Activated CD4-positive, alpha-beta memory T cell treated with anti-CD3 and anti-CD28 coated beads for 36 hours (primary cell): ENCODE measurements at regions not wholly inside any gene's neighbourhood (a gene's known extent, or its start where the extent isn't known, plus 50 kb on each side); places are given as distances from the start of the nearest gene placed in this dataset.
"Not testable (repeated sequence)": the region's sequence is repeated elsewhere in the genome, so short reads cannot be mapped to it uniquely, and the experiment has no call there.

Experiments
- CTCF ChIA-PET: fragments of 350-600 bp; sonication (Branson Sonifier 250); formaldehyde crosslinking; loops from one replicate; lab custom pipeline; 2021; ENCODE audit warnings: antibody characterized with exemption, inconsistent platforms; lab: Charles Lee
- POLR2A ChIA-PET: fragments of 350-600 bp; sonication (Branson Sonifier 250); formaldehyde crosslinking; loops from one replicate; lab custom pipeline; 2021; ENCODE audit warnings: antibody characterized with exemption; lab: Charles Lee
- DNase-seq: peaks from one replicate; pipeline ENCODE4 v3.0.0-alpha.2; 2020
- H3K27ac Mint-ChIP-seq: one replicate; pipeline ENCODE4 v1.8.0; 2021; ENCODE audit warnings: mixed read lengths
- H3K27me3 Mint-ChIP-seq: one replicate; pipeline ENCODE4 v1.8.0; 2021; ENCODE audit warnings: mixed read lengths
- H3K36me3 Mint-ChIP-seq: one replicate; pipeline ENCODE4 v1.8.0; 2021; ENCODE audit warnings: mixed read lengths
- H3K4me1 Mint-ChIP-seq: one replicate; pipeline ENCODE4 v1.8.0; 2021; ENCODE audit warnings: low read depth, mixed read lengths
- H3K4me3 Mint-ChIP-seq: one replicate; pipeline ENCODE4 v1.8.0; 2021; ENCODE audit warnings: mild to moderate bottlenecking, mixed read lengths
- H3K9me3 Mint-ChIP-seq: one replicate; pipeline ENCODE4 v1.8.0; 2021; ENCODE audit warnings: mixed read lengths
- intact Hi-C: fragments of 100-400 bp; cut with micrococcal nuclease; formaldehyde crosslinking; loops from one replicate; pipeline ENCODE4 v1.15.1; 2023

GRCh38 chr2:138271467-138271866 is 230.1 kb upstream of the SPOPL start:
- Mint-ChIP-seq H3K4me1 (no peaks in the 10 kb centered on the region), H3K4me3 (no peak overlapping the region), H3K27ac (no peak overlapping the region), H3K9me3 (peaks cover 7% of the 10 kb centered on the region), H3K36me3 (no peaks in the 10 kb centered on the region), H3K27me3 (no peaks in the 10 kb centered on the region)
- CTCF ChIA-PET, result no interaction called here
- no peak for DNase-seq
- POLR2A ChIA-PET, result no interaction called here
- intact Hi-C loops, result no loop called here

GRCh38 chr2:138272524-138273195 is 228.9 kb upstream of the SPOPL start:
- Mint-ChIP-seq H3K36me3 (no peaks in the 10 kb centered on the region), H3K4me3 (no peak overlapping the region), H3K27ac (no peak overlapping the region), H3K4me1 (no peaks in the 10 kb centered on the region), H3K27me3 (no peaks in the 10 kb centered on the region), H3K9me3 (peaks cover 7% of the 10 kb centered on the region)
- DNase-seq, result no peak
- intact Hi-C loops, result no loop called here
- ChIA-PET CTCF (no interaction called here), POLR2A (no interaction called here)

- H3K9me3 Mint-ChIP-seq, CTCF ChIA-PET, H3K27ac Mint-ChIP-seq, intact Hi-C loops, POLR2A ChIA-PET, H3K4me1 Mint-ChIP-seq, H3K36me3 Mint-ChIP-seq, H3K4me3 Mint-ChIP-seq, DNase-seq, H3K27me3 Mint-ChIP-seq: not testable (repeated sequence)
Measured at GRCh38 chr2:138273280-138273679, 228.3 kb upstream of the SPOPL start.

- Mint-ChIP-seq H3K9me3 (peaks cover 7% of the 10 kb centered on the region), H3K27me3 (no peaks in the 10 kb centered on the region), H3K4me1 (no peaks in the 10 kb centered on the region), H3K4me3 (no peak overlapping the region), H3K27ac (no peak overlapping the region), H3K36me3 (no peaks in the 10 kb centered on the region)
- ChIA-PET CTCF (no interaction called here), POLR2A (no interaction called here)
- intact Hi-C loops, result no loop called here
- DNase-seq, result no peak
Measured at GRCh38 chr2:138274421-138275291, 226.9 kb upstream of the SPOPL start.

GRCh38 chr2:138275292-138275690 is 226.3 kb upstream of the SPOPL start:
- POLR2A ChIA-PET, result no interaction called here
- intact Hi-C loops, result no loop called here
- CTCF ChIA-PET, result no interaction called here
- DNase-seq, result no peak
- Mint-ChIP-seq H3K36me3 (no peaks in the 10 kb centered on the region), H3K27me3 (no peaks in the 10 kb centered on the region), H3K9me3 (peaks cover 7% of the 10 kb centered on the region), H3K4me1 (no peaks in the 10 kb centered on the region), H3K27ac (no peak overlapping the region), H3K4me3 (no peak overlapping the region)

GRCh38 chr2:138275881-138276280 is 225.7 kb upstream of the SPOPL start:
- Mint-ChIP-seq H3K4me1 (no peaks in the 10 kb centered on the region), H3K36me3 (no peaks in the 10 kb centered on the region), H3K9me3 (peaks cover 7% of the 10 kb centered on the region), H3K27me3 (no peaks in the 10 kb centered on the region), H3K4me3 (no peak overlapping the region), H3K27ac (no peak overlapping the region)
- DNase-seq, result no peak
- intact Hi-C loops, result no loop called here
- CTCF ChIA-PET, result no interaction called here
- POLR2A ChIA-PET, result no interaction called here

GRCh38 chr2:138276339-138276738 is 225.2 kb upstream of the SPOPL start:
- no peak overlapping the region for H3K27ac Mint-ChIP-seq
- no peaks in the 10 kb centered on the region for H3K36me3 Mint-ChIP-seq
- no peak overlapping the region for H3K4me3 Mint-ChIP-seq
- intact Hi-C loops, result no loop called here
- no peak for DNase-seq
- ChIA-PET CTCF (no interaction called here), POLR2A (no interaction called here)
- no peaks in the 10 kb centered on the region for H3K27me3 Mint-ChIP-seq
- H3K4me1 Mint-ChIP-seq, result no peaks in the 10 kb centered on the region
- peaks cover 7% of the 10 kb centered on the region for H3K9me3 Mint-ChIP-seq

GRCh38 chr2:138277062-138277461 is 224.5 kb upstream of the SPOPL start:
- CTCF ChIA-PET, result no interaction called here
- Mint-ChIP-seq H3K27ac (no peak overlapping the region), H3K9me3 (peaks cover 3% of the 10 kb centered on the region), H3K36me3 (no peaks in the 10 kb centered on the region), H3K4me3 (no peak overlapping the region), H3K27me3 (no peaks in the 10 kb centered on the region), H3K4me1 (no peaks in the 10 kb centered on the region)
- DNase-seq, result no peak
- intact Hi-C loops, result no loop called here
- POLR2A ChIA-PET, result no interaction called here

GRCh38 chr2:138279871-138280270 is 221.7 kb upstream of the SPOPL start:
- Mint-ChIP-seq H3K4me3 (no peak overlapping the region), H3K4me1 (no peaks in the 10 kb centered on the region), H3K27me3 (no peaks in the 10 kb centered on the region), H3K36me3 (no peaks in the 10 kb centered on the region), H3K9me3 (no peaks in the 10 kb centered on the region), H3K27ac (no peak overlapping the region)
- intact Hi-C loops, result no loop called here
- DNase-seq, result no peak
- CTCF ChIA-PET, result no interaction called here
- POLR2A ChIA-PET, result no interaction called here

GRCh38 chr2:138280999-138281695 is 220.4 kb upstream of the SPOPL start:
- peaks cover 5% of the 10 kb centered on the region for H3K9me3 Mint-ChIP-seq
- no peak overlapping the region for H3K27ac Mint-ChIP-seq
- no peaks in the 10 kb centered on the region for H3K27me3 Mint-ChIP-seq
- intact Hi-C loops, result no loop called here
- no peaks in the 10 kb centered on the region for H3K4me1 Mint-ChIP-seq
- H3K36me3 Mint-ChIP-seq, result no peaks in the 10 kb centered on the region
- ChIA-PET POLR2A (no interaction called here), CTCF (no interaction called here)
- no peak for DNase-seq
- no peak overlapping the region for H3K4me3 Mint-ChIP-seq

- CTCF ChIA-PET, result no interaction called here
- POLR2A ChIA-PET, result no interaction called here
- Mint-ChIP-seq H3K27me3 (no peaks in the 10 kb centered on the region), H3K4me3 (no peak overlapping the region), H3K36me3 (no peaks in the 10 kb centered on the region), H3K9me3 (peaks cover 11% of the 10 kb centered on the region), H3K27ac (no peak overlapping the region), H3K4me1 (no peaks in the 10 kb centered on the region)
- intact Hi-C loops, result no loop called here
- no peak for DNase-seq
Measured at GRCh38 chr2:138282014-138282672, 219.4 kb upstream of the SPOPL start.

- Mint-ChIP-seq H3K4me1 (no peaks in the 10 kb centered on the region), H3K27ac (no peak overlapping the region), H3K36me3 (no peaks in the 10 kb centered on the region), H3K9me3 (peaks cover 13% of the 10 kb centered on the region), H3K4me3 (no peak overlapping the region), H3K27me3 (peaks cover 1% of the 10 kb centered on the region)
- POLR2A ChIA-PET, result no interaction called here
- intact Hi-C loops, result no loop called here
- CTCF ChIA-PET, result no interaction called here
- DNase-seq, result no peak
Measured at GRCh38 chr2:138291805-138292204, 209.8 kb upstream of the SPOPL start.
